ENCODE measurements at regions not wholly inside any gene's neighbourhood (a gene's known extent, or its start where the extent isn't known, plus 50 kb on each side); places are given as distances from the start of the nearest gene placed in this dataset.

- H3K9ac ChIP-seq (ENCODE audit: low read depth, low read length): no peak overlapping the region
- H3K9me3 ChIP-seq (ENCODE audit: insufficient read depth, low read depth, low read length): no peaks in the 10 kb centered on the region
- H3K27me3 ChIP-seq (ENCODE audit: insufficient read depth, low read length): no peaks in the 10 kb centered on the region
- no peak overlapping the region for H3K27ac ChIP-seq (ENCODE audit: low read depth, low read length)
- H3K4me3 ChIP-seq (ENCODE audit: low read length): no peak overlapping the region
- no peaks in the 10 kb centered on the region for H3K36me3 ChIP-seq (ENCODE audit: insufficient read depth, low read length)
- 95% methylated on average over 24 of the region's 24 CpGs for WGBS
- H3K4me1 ChIP-seq (ENCODE audit: insufficient read depth, low read length): peaks cover 21% of the 10 kb centered on the region
Measured at GRCh38 chr2:196318517-196319377, 147.4 kb upstream of the STK17B start.

- H3K27me3 ChIP-seq (ENCODE audit: insufficient read depth, low read length): no peaks in the 10 kb centered on the region
- H3K4me1 ChIP-seq (ENCODE audit: insufficient read depth, low read length): peaks cover 18% of the 10 kb centered on the region
- WGBS: 93% methylated on average over 2 of the region's 4 CpGs
- no peak overlapping the region for H3K9ac ChIP-seq (ENCODE audit: low read depth, low read length)
- H3K36me3 ChIP-seq (ENCODE audit: insufficient read depth, low read length): no peaks in the 10 kb centered on the region
- no peaks in the 10 kb centered on the region for H3K9me3 ChIP-seq (ENCODE audit: insufficient read depth, low read depth, low read length)
- no peak overlapping the region for H3K27ac ChIP-seq (ENCODE audit: low read depth, low read length)
- no peak overlapping the region for H3K4me3 ChIP-seq (ENCODE audit: low read length)
Measured at GRCh38 chr2:196322973-196323810, 151.8 kb upstream of the STK17B start.

- peaks cover 18% of the 10 kb centered on the region for H3K4me1 ChIP-seq (ENCODE audit: insufficient read depth, low read length)
- no peaks in the 10 kb centered on the region for H3K27me3 ChIP-seq (ENCODE audit: insufficient read depth, low read length)
- no peaks in the 10 kb centered on the region for H3K9me3 ChIP-seq (ENCODE audit: insufficient read depth, low read depth, low read length)
- no peak overlapping the region for H3K4me3 ChIP-seq (ENCODE audit: low read length)
- H3K36me3 ChIP-seq (ENCODE audit: insufficient read depth, low read length): no peaks in the 10 kb centered on the region
- no peak overlapping the region for H3K9ac ChIP-seq (ENCODE audit: low read depth, low read length)
- WGBS: 94% methylated on average over 2 of the region's 2 CpGs
- H3K27ac ChIP-seq (ENCODE audit: low read depth, low read length): no peak overlapping the region
Measured at GRCh38 chr2:196324211-196324610, 152.8 kb upstream of the STK17B start.

GRCh38 chr2:196328088-196328680, 156.8 kb upstream of the STK17B start:
- no peak overlapping the region for H3K9ac ChIP-seq (ENCODE audit: low read depth, low read length)
- 93% methylated on average over 3 of the region's 3 CpGs for WGBS
- no peak overlapping the region for H3K27ac ChIP-seq (ENCODE audit: low read depth, low read length)

GRCh38 chr2:196329959-196330358, 158.6 kb upstream of the STK17B start:
- Histone ChIP-seq H3K4me1 (ENCODE audit: insufficient read depth, low read length) (peaks cover 3% of the 10 kb centered on the region; the same call in 1 of the 2 replicates), H3K36me3 (ENCODE audit: insufficient read depth, low read length) (no peaks in the 10 kb centered on the region), H3K4me3 (ENCODE audit: low read length) (no peak overlapping the region), H3K27me3 (ENCODE audit: insufficient read depth, low read length) (no peaks in the 10 kb centered on the region), H3K9ac (ENCODE audit: low read depth, low read length) (no peak overlapping the region), H3K9me3 (ENCODE audit: insufficient read depth, low read depth, low read length) (no peaks in the 10 kb centered on the region), H3K27ac (ENCODE audit: low read depth, low read length) (no peak overlapping the region)
- 96% methylated on average over 1 of the region's 2 CpGs for WGBS

More at GRCh38 chr2:196328088-196328680, 156.8 kb upstream of the STK17B start:
- no peaks in the 10 kb centered on the region for H3K36me3 ChIP-seq (ENCODE audit: insufficient read depth, low read length)
- H3K9me3 ChIP-seq (ENCODE audit: insufficient read depth, low read depth, low read length): no peaks in the 10 kb centered on the region
- no peaks in the 10 kb centered on the region for H3K27me3 ChIP-seq (ENCODE audit: insufficient read depth, low read length)
- no peak overlapping the region for H3K4me3 ChIP-seq (ENCODE audit: low read length)
- H3K4me1 ChIP-seq (ENCODE audit: insufficient read depth, low read length): peaks cover 7% of the 10 kb centered on the region

- Histone ChIP-seq H3K36me3 (ENCODE audit: insufficient read depth, low read length) (no peaks in the 10 kb centered on the region), H3K4me1 (ENCODE audit: insufficient read depth, low read length) (peaks cover 7% of the 10 kb centered on the region; the same call in 1 of the 2 replicates), H3K9ac (ENCODE audit: low read depth, low read length) (no peak overlapping the region), H3K4me3 (ENCODE audit: low read length) (no peak overlapping the region), H3K27me3 (ENCODE audit: insufficient read depth, low read length) (no peaks in the 10 kb centered on the region), H3K27ac (ENCODE audit: low read depth, low read length) (no peak overlapping the region), H3K9me3 (ENCODE audit: insufficient read depth, low read depth, low read length) (no peaks in the 10 kb centered on the region)
- 94% methylated on average over 4 of the region's 4 CpGs for WGBS
Measured at GRCh38 chr2:196330645-196331044, 159.3 kb upstream of the STK17B start.

- Histone ChIP-seq H3K27ac (ENCODE audit: low read depth, low read length) (no peak overlapping the region), H3K4me3 (ENCODE audit: low read length) (no peak overlapping the region), H3K9ac (ENCODE audit: low read depth, low read length) (no peak overlapping the region), H3K9me3 (ENCODE audit: insufficient read depth, low read depth, low read length) (no peaks in the 10 kb centered on the region), H3K27me3 (ENCODE audit: insufficient read depth, low read length) (no peaks in the 10 kb centered on the region), H3K4me1 (ENCODE audit: insufficient read depth, low read length) (peaks cover 7% of the 10 kb centered on the region; the same call in 1 of the 2 replicates), H3K36me3 (ENCODE audit: insufficient read depth, low read length) (no peaks in the 10 kb centered on the region)
- WGBS: 79% methylated on average over 5 of the region's 5 CpGs
Measured at GRCh38 chr2:196331143-196331542, 159.8 kb upstream of the STK17B start.

GRCh38 chr2:196331851-196332250, 160.5 kb upstream of the STK17B start:
- Histone ChIP-seq H3K4me3 (ENCODE audit: low read length) (no peak overlapping the region), H3K4me1 (ENCODE audit: insufficient read depth, low read length) (peaks cover 7% of the 10 kb centered on the region; the same call in 1 of the 2 replicates), H3K27me3 (ENCODE audit: insufficient read depth, low read length) (no peaks in the 10 kb centered on the region), H3K9ac (ENCODE audit: low read depth, low read length) (no peak overlapping the region), H3K9me3 (ENCODE audit: insufficient read depth, low read depth, low read length) (no peaks in the 10 kb centered on the region), H3K36me3 (ENCODE audit: insufficient read depth, low read length) (no peaks in the 10 kb centered on the region), H3K27ac (ENCODE audit: low read depth, low read length) (no peak overlapping the region)
- WGBS: 33% methylated on average over 3 of the region's 4 CpGs

- peaks cover 7% of the 10 kb centered on the region; the same call in 1 of the 2 replicates for H3K4me1 ChIP-seq (ENCODE audit: insufficient read depth, low read length)
- H3K27me3 ChIP-seq (ENCODE audit: insufficient read depth, low read length): no peaks in the 10 kb centered on the region
- H3K36me3 ChIP-seq (ENCODE audit: insufficient read depth, low read length): no peaks in the 10 kb centered on the region
- no peaks in the 10 kb centered on the region for H3K9me3 ChIP-seq (ENCODE audit: insufficient read depth, low read depth, low read length)
- H3K4me3 ChIP-seq (ENCODE audit: low read length): no peak overlapping the region
- no peak overlapping the region for H3K9ac ChIP-seq (ENCODE audit: low read depth, low read length)
- H3K27ac ChIP-seq (ENCODE audit: low read depth, low read length): no peak overlapping the region
Measured at GRCh38 chr2:196333397-196333796, 162.0 kb upstream of the STK17B start.

GRCh38 chr2:196334710-196335109, 163.3 kb upstream of the STK17B start:
- Histone ChIP-seq H3K27ac (ENCODE audit: low read depth, low read length) (no peak overlapping the region), H3K4me3 (ENCODE audit: low read length) (no peak overlapping the region), H3K27me3 (ENCODE audit: insufficient read depth, low read length) (no peaks in the 10 kb centered on the region), H3K9me3 (ENCODE audit: insufficient read depth, low read depth, low read length) (no peaks in the 10 kb centered on the region), H3K36me3 (ENCODE audit: insufficient read depth, low read length) (no peaks in the 10 kb centered on the region), H3K9ac (ENCODE audit: low read depth, low read length) (no peak overlapping the region), H3K4me1 (ENCODE audit: insufficient read depth, low read length) (peaks cover 7% of the 10 kb centered on the region; the same call in 1 of the 2 replicates)
- WGBS: 85% methylated on average over 3 of the region's 3 CpGs

- H3K27me3 ChIP-seq (ENCODE audit: insufficient read depth, low read length): no peaks in the 10 kb centered on the region
- no peaks in the 10 kb centered on the region for H3K9me3 ChIP-seq (ENCODE audit: insufficient read depth, low read depth, low read length)
- H3K4me1 ChIP-seq (ENCODE audit: insufficient read depth, low read length): peaks cover 7% of the 10 kb centered on the region; the same call in 1 of the 2 replicates
- H3K4me3 ChIP-seq (ENCODE audit: low read length): no peak overlapping the region
- H3K9ac ChIP-seq (ENCODE audit: low read depth, low read length): no peak overlapping the region
- no peaks in the 10 kb centered on the region for H3K36me3 ChIP-seq (ENCODE audit: insufficient read depth, low read length)
- H3K27ac ChIP-seq (ENCODE audit: low read depth, low read length): no peak overlapping the region
- 46% methylated on average over 5 of the region's 6 CpGs for WGBS
Measured at GRCh38 chr2:196335221-196335634, 163.8 kb upstream of the STK17B start.
